ENCODE measurements at regions not wholly inside any gene's neighbourhood (a gene's known extent, or its start where the extent isn't known, plus 50 kb on each side); places are given as distances from the start of the nearest gene placed in this dataset.
A peak's percentile ranks its signal among the peaks of the same experiment; 100 is the strongest.

DNA sequence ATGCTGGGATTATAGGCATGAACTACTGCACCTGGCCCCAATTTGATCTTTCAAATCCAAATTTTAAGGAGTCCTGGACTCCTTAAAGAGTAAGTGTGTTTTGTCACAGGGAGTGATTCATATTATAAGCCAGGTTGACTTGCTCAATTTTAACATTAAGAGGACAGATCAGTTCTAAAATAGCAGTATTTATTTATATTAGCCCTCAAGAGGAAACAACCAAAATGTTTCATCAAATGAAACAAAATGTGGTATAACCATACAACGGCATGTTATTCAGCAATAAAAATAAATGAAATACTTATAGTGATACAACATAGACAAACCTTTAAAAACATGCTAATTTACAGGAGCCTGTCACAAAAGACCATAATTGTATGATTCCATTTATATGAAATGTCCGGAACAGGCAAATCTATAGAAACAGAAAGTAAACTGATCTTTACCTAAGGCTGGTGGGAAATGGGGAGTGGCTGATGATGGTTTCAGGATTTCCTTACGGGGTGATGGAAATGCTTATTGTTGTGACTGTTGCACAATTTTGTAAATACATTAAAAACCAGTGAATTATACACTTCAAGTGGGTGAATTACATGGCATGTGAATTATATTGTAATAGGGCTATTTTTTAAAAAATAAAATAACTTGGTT, 637.4 kb downstream of the MMUT start:
- DNase-seq (ENCODE audit: low read depth, low spot score) (no peak), ATAC-seq (no peak)
- H3K9me2 ChIP-seq (ENCODE audit: insufficient read depth): no peaks in the 10 kb centered on the region
- intact Hi-C loops (cut with micrococcal nuclease): loop anchor here (2.0 kb wide), 1 partner anchor 59 kb away; no protein-coding TSS in a partner anchor
- ChIA-PET RAD21 (ENCODE audit: low non-redundant PET in 1 of 2, low total read pairs in 2 of 2, uncharacterized antibody in 2 of 2, unreplicated experiment in 2 of 2) (no interaction called here), POLR2A (no interaction called here), CTCF (no interaction called here)
- no peak overlapping the region; a peak in 1 of 4 replicates for H3K4me3 ChIP-seq (replicated peaks in 1 of 2; ENCODE audit: low read depth in 1 of 2, low read length in 2 of 2)
- H2AFZ ChIP-seq (ENCODE audit: low read depth, low read length, poor library complexity, severe bottlenecking): peak overlapping the region; percentile 72
- no peaks in the 10 kb centered on the region for H3K79me2 ChIP-seq (ENCODE audit: insufficient read depth, low read length)
- no peaks in the 10 kb centered on the region for H3K9me3 ChIP-seq (ENCODE audit: control insufficient read depth in 1 of 2, insufficient read depth in 1 of 2, low read depth in 1 of 2, low read length in 2 of 2)
- peaks cover 29 to 46% of the 10 kb centered on the region in 2 experiments for H3K4me1 ChIP-seq (ENCODE audit: control insufficient read depth in 1 of 2, insufficient read depth in 2 of 2, low read length in 2 of 2)
- no TSS peak for BruUV-seq (replicated peaks)
- peak overlapping the region; percentile 73 for H3K4me2 ChIP-seq (ENCODE audit: low read length)
- H4K20me1 ChIP-seq (ENCODE audit: insufficient read depth): no peaks in the 10 kb centered on the region
- H3K27me3 ChIP-seq (ENCODE audit: insufficient read depth, low read length): no peaks in the 10 kb centered on the region
- TF ChIP-seq TCF7L2 (IDR thresholded peaks at IDR 0.05; ENCODE audit: borderline replicate concordance, extremely low read depth, insufficient read depth, insufficient read length) (no peak), JUND (IDR thresholded peaks at IDR 0.05) (no peak), CEBPB (IDR thresholded peaks at IDR 0.05; ENCODE audit: low read depth) (peak; percentile 36; the same call in 1 of the 2 replicates)
- TF ChIP-seq, protein P1, sequence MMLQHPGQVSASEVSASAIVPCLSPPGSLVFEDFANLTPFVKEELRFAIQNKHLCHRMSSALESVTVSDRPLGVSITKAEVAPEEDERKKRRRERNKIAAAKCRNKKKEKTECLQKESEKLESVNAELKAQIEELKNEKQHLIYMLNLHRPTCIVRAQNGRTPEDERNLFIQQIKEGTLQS (IDR thresholded peaks at IDR 0.05): no peak
- TF ChIP-seq, protein P2, sequence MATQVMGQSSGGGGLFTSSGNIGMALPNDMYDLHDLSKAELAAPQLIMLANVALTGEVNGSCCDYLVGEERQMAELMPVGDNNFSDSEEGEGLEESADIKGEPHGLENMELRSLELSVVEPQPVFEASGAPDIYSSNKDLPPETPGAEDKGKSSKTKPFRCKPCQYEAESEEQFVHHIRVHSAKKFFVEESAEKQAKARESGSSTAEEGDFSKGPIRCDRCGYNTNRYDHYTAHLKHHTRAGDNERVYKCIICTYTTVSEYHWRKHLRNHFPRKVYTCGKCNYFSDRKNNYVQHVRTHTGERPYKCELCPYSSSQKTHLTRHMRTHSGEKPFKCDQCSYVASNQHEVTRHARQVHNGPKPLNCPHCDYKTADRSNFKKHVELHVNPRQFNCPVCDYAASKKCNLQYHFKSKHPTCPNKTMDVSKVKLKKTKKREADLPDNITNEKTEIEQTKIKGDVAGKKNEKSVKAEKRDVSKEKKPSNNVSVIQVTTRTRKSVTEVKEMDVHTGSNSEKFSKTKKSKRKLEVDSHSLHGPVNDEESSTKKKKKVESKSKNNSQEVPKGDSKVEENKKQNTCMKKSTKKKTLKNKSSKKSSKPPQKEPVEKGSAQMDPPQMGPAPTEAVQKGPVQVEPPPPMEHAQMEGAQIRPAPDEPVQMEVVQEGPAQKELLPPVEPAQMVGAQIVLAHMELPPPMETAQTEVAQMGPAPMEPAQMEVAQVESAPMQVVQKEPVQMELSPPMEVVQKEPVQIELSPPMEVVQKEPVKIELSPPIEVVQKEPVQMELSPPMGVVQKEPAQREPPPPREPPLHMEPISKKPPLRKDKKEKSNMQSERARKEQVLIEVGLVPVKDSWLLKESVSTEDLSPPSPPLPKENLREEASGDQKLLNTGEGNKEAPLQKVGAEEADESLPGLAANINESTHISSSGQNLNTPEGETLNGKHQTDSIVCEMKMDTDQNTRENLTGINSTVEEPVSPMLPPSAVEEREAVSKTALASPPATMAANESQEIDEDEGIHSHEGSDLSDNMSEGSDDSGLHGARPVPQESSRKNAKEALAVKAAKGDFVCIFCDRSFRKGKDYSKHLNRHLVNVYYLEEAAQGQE (IDR thresholded peaks at IDR 0.05; ENCODE audit: low read depth): no peak
- H3K27ac ChIP-seq (ENCODE audit: low read depth, low read length): peak overlapping the region; percentile 98
- no peaks in the 10 kb centered on the region for H3K36me3 ChIP-seq (ENCODE audit: control insufficient read depth in 1 of 2, insufficient read depth in 2 of 2, low read length in 2 of 2)
- peak overlapping the region; percentile 65 for H3K9ac ChIP-seq (ENCODE audit: low read length)
